Retina (tissue), 1 donor: ENCODE measurements at regions not wholly inside any gene's neighbourhood (a gene's known extent, or its start where the extent isn't known, plus 50 kb on each side); places are given as distances from the start of the nearest gene placed in this dataset.

Source experiments
- DNase-seq: peaks from one replicate; pipeline ENCODE4 v3.0.0-alpha.2; 2016

GRCh38 chr5:88540471-88541115 is 271.9 kb upstream of the TMEM161B start:
- DNase-seq: peak; percentile 76

GRCh38 chr5:88539693-88540365 is 271.2 kb upstream of the TMEM161B start:
- DNase-seq: peak; percentile 89

GRCh38 chr5:88539026-88539425 is 270.4 kb upstream of the TMEM161B start:
- peak; percentile 32 for DNase-seq

GRCh38 chr5:88536146-88536545 is 267.5 kb upstream of the TMEM161B start:
- no peak for DNase-seq

GRCh38 chr5:88524941-88525340 is 256.3 kb upstream of the TMEM161B start:
- DNase-seq: no peak

GRCh38 chr5:88519066-88519465 is 250.4 kb upstream of the TMEM161B start:
- DNase-seq: no peak

GRCh38 chr5:88518131-88519016 is 249.7 kb upstream of the TMEM161B start:
- DNase-seq: no peak

GRCh38 chr5:88515881-88516819 is 247.5 kb upstream of the TMEM161B start:
- DNase-seq: no peak

GRCh38 chr5:88515068-88515467 is 246.4 kb upstream of the TMEM161B start:
- DNase-seq: no peak

GRCh38 chr5:88509403-88509802 is 240.8 kb upstream of the TMEM161B start:
- no peak for DNase-seq

- no peak for DNase-seq
Observed at GRCh38 chr5:88507261-88507660, 238.6 kb upstream of the TMEM161B start.

- no peak for DNase-seq
Observed at GRCh38 chr5:88503406-88503805, 234.8 kb upstream of the TMEM161B start.

GRCh38 chr5:88503041-88503345 is 234.3 kb upstream of the TMEM161B start:
- no peak for DNase-seq

GRCh38 chr5:88502179-88503040 is 233.8 kb upstream of the TMEM161B start:
- DNase-seq: no peak

- no peak for DNase-seq
Observed at GRCh38 chr5:88495810-88496209, 227.2 kb upstream of the TMEM161B start.

GRCh38 chr5:88490874-88491273 is 222.2 kb upstream of the TMEM161B start:
- no peak for DNase-seq

GRCh38 chr5:88489364-88489763 is 220.7 kb upstream of the TMEM161B start:
- no peak for DNase-seq

- DNase-seq: no peak
Observed at GRCh38 chr5:88488561-88488960, 219.9 kb upstream of the TMEM161B start.

- DNase-seq: no peak
Observed at GRCh38 chr5:88488130-88488529, 219.5 kb upstream of the TMEM161B start.

GRCh38 chr5:88487066-88487465 is 218.4 kb upstream of the TMEM161B start:
- DNase-seq: no peak

GRCh38 chr5:88486431-88486830 is 217.8 kb upstream of the TMEM161B start:
- DNase-seq: no peak

GRCh38 chr5:88485531-88485930 is 216.9 kb upstream of the TMEM161B start:
- no peak for DNase-seq
